PC-9 (cell line): ENCODE measurements at regions not wholly inside any gene's neighbourhood (a gene's known extent, or its start where the extent isn't known, plus 50 kb on each side); places are given as distances from the start of the nearest gene placed in this dataset.

Experiments
- CTCF ChIP-seq: fragments of 200-600 bp; sonication (generic); conservative IDR thresholded peaks from 2 replicates; pipeline ENCODE4 v1.6.1; 2017; ENCODE audit warnings: mixed run types, antibody characterized with exemption, mild to moderate bottlenecking, moderate library complexity
- EZH2 ChIP-seq: fragments of 200-600 bp; sonication (generic); IDR thresholded peaks from 2 replicates; pipeline ENCODE4 v1.8.0; 2017; ENCODE audit warnings: antibody characterized with exemption, low read depth

- TF ChIP-seq CTCF: no peak
- TF ChIP-seq EZH2: no peak
Observed at GRCh38 chrX:122441451-122441850, 742.6 kb upstream of the GRIA3 start.
